CD14-positive monocyte (primary cell): ENCODE measurements at regions not wholly inside any gene's neighbourhood (a gene's known extent, or its start where the extent isn't known, plus 50 kb on each side); places are given as distances from the start of the nearest gene placed in this dataset.
"Not testable (repeated sequence)": the region's sequence is repeated elsewhere in the genome, so short reads cannot be mapped to it uniquely, and the experiment has no call there.

Experiments
- DNase-seq, 3 donors: peaks; one replicate each; pipeline ENCODE4 v3.0.0-alpha.2; 2011 to 2022
- H2AFZ ChIP-seq: 2 replicates; pipeline ENCODE4 v1.6.0; 2012; ENCODE audit warnings: mild to moderate bottlenecking, low read depth, low read length, inconsistent platforms; ENCODE audit not compliant: insufficient read depth, poor library complexity, severe bottlenecking
- H3K27ac ChIP-seq, 2 donors: 1 replicate in 1 of 2; 2 replicates in 1 of 2; pipeline ENCODE4 v1.5.1; 2012 to 2013; ENCODE audit warnings: low read length in 2 of 2, control low read depth in 1 of 2, inconsistent platforms in 1 of 2, low read depth in 1 of 2, mild to moderate bottlenecking in 1 of 2
- H3K27me3 ChIP-seq, 2 donors: one replicate each; pipeline versions ENCODE4 v1.6.0 to v1.6.1; 2011 to 2013; ENCODE audit warnings: low read length in 2 of 2; ENCODE audit not compliant: control insufficient read depth in 2 of 2, insufficient read depth in 2 of 2
- H3K36me3 ChIP-seq, 2 donors: replicated peaks in 1 of 2; 1 replicate in 1 of 2; 2 replicates in 1 of 2; pipeline versions ENCODE4 v1.5.1 to v1.6.1; 2012 to 2013; ENCODE audit warnings: low read length in 2 of 2, control low read depth in 1 of 2, inconsistent platforms in 1 of 2, mild to moderate bottlenecking in 1 of 2; ENCODE audit not compliant: insufficient read depth in 2 of 2, control insufficient read depth in 1 of 2
- H3K4me1 ChIP-seq, 2 donors: 1 replicate in 1 of 2; 2 replicates in 1 of 2; pipeline versions ENCODE4 v1.5.1 to v1.6.1; 2012 to 2013; ENCODE audit warnings: low read length in 2 of 2, control low read depth in 1 of 2, inconsistent platforms in 1 of 2, mild to moderate bottlenecking in 1 of 2, moderate library complexity in 1 of 2; ENCODE audit not compliant: insufficient read depth in 2 of 2, control insufficient read depth in 1 of 2
- H3K4me2 ChIP-seq: replicated peaks from 2 replicates; pipeline ENCODE3; 2012; ENCODE audit warnings: low read length, moderate library complexity, mild to moderate bottlenecking; ENCODE audit not compliant: poor library complexity, severe bottlenecking; ENCODE audit errors: extremely low read depth
- H3K4me3 ChIP-seq, 3 experiments: fragments of 200-600 bp in 1 of 3; sonication (generic) in 1 of 3; replicated peaks in 1 of 3; 1 replicate in 2 of 3; 2 replicates in 1 of 3; pipeline ENCODE4 v1.5.1; 2011 to 2013; ENCODE audit warnings: low read length in 3 of 3, mild to moderate bottlenecking in 3 of 3, control low read depth in 2 of 3, low read depth in 2 of 3, inconsistent platforms in 1 of 3, moderate library complexity in 1 of 3
- H3K79me2 ChIP-seq: 2 replicates; pipeline ENCODE4 v1.6.0; 2012; ENCODE audit warnings: mild to moderate bottlenecking, control low read depth, inconsistent platforms, low read length, moderate library complexity; ENCODE audit not compliant: insufficient read depth
- H3K9ac ChIP-seq: 2 replicates; pipeline ENCODE4 v1.6.0; 2017; ENCODE audit warnings: low read length, mild to moderate bottlenecking; ENCODE audit not compliant: insufficient read depth, poor library complexity, severe bottlenecking
- H3K9me3 ChIP-seq, 2 donors: replicated peaks in 1 of 2; 1 replicate in 1 of 2; 2 replicates in 1 of 2; pipeline versions ENCODE4 v1.5.1 to v1.6.1; 2012 to 2013; ENCODE audit warnings: low read length in 2 of 2, control low read depth in 1 of 2; ENCODE audit not compliant: control insufficient read depth in 1 of 2, insufficient read depth in 1 of 2
- H4K20me1 ChIP-seq: 2 replicates; pipeline ENCODE4 v1.6.0; 2012; ENCODE audit warnings: mild to moderate bottlenecking, low read length, control low read depth, moderate library complexity; ENCODE audit not compliant: insufficient read depth
- H3K27ac Mint-ChIP-seq, 7 donors: one replicate each; pipeline ENCODE4 v1.8.0; 2020; ENCODE audit warnings: mild to moderate bottlenecking in 7 of 7, mixed read lengths in 7 of 7, moderate library complexity in 6 of 7, inconsistent platforms in 2 of 7
- H3K27me3 Mint-ChIP-seq, 3 donors: one replicate each; pipeline ENCODE4 v1.8.0; 2021 to 2022; ENCODE audit warnings: low read depth in 3 of 3, mild to moderate bottlenecking in 3 of 3, mixed read lengths in 3 of 3, moderate library complexity in 3 of 3, inconsistent platforms in 1 of 3
- H3K36me3 Mint-ChIP-seq, 2 donors: one replicate each; pipeline ENCODE4 v1.8.0; 2020; ENCODE audit warnings: mixed read lengths in 2 of 2, inconsistent platforms in 1 of 2, mild to moderate bottlenecking in 1 of 2
- H3K4me1 Mint-ChIP-seq: one replicate; pipeline ENCODE4 v1.8.0; 2020; ENCODE audit warnings: mild to moderate bottlenecking, mixed read lengths
- H3K4me3 Mint-ChIP-seq, 2 donors: one replicate each; pipeline ENCODE4 v1.8.0; 2020; ENCODE audit warnings: mild to moderate bottlenecking in 2 of 2, mixed read lengths in 2 of 2, moderate library complexity in 1 of 2
- H3K9me3 Mint-ChIP-seq, 7 donors: one replicate each; pipeline ENCODE4 v1.8.0; 2020 to 2022; ENCODE audit warnings: mixed read lengths in 7 of 7, mild to moderate bottlenecking in 6 of 7, moderate library complexity in 6 of 7, inconsistent platforms in 2 of 7
- CTCF ChIP-seq: fragments of 200-600 bp; IDR thresholded peaks from one replicate; pipeline ENCODE4 v1.8.0; 2022; ENCODE audit warnings: antibody characterized with exemption, mild to moderate bottlenecking
- WGBS: methylation state at CpG from one replicate; pipeline ENCODE4 v1.1.5; 2013; ENCODE audit warnings: missing lambda C conversion rate; ENCODE audit not compliant: insufficient coverage; 5-methylcytosine and 5-hydroxymethylcytosine counted together
- intact Hi-C, 2 donors: fragments of 100-400 bp; cut with micrococcal nuclease; formaldehyde crosslinking; loops; one replicate each; pipeline versions ENCODE4 v1.15.0 to v1.15.1; 2023

DNA sequence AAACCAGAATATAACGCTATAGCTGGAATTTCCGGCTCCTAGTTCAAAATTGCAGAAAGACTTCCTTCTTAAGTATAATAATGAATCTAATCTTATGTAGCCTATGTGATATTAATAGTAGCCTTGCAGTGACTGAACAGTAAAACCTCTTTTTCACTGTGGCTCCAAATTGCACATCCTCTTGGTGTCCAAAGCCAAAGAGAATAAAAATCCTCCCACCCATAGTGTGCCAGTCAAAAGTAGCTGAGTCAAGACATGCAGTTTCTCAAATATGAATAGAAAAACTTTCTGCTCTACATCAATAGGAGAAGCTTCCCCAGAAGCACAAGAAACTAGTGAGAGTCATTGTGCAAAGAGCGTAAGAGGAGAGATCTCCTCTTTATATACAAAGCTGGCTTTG, 76.0 kb upstream of the PICALM start:
- peaks cover 0 to 1% (median 0%) of the 10 kb centered on the region in 7 donors for H3K9me3 Mint-ChIP-seq
- DNase-seq: peak in 2 of 3 donors; percentile 24 to 33
- no peak overlapping the region for H3K4me3 Mint-ChIP-seq
- H3K27me3 ChIP-seq: no peaks in the 10 kb centered on the region
- no peak for TF ChIP-seq CTCF
- no peaks in the 10 kb centered on the region for H3K9me3 ChIP-seq
- H3K36me3 ChIP-seq: no peaks in the 10 kb centered on the region
- H3K9ac ChIP-seq: no peak overlapping the region
- peaks cover 8% of the 10 kb centered on the region for H3K79me2 ChIP-seq
- WGBS: no CpG with 5 or more reads among the region's 3 CpGs
- peaks cover 66% of the 10 kb centered on the region in 2 donors for H3K4me1 ChIP-seq
- peaks cover 65% of the 10 kb centered on the region for H3K4me1 Mint-ChIP-seq
- H2AFZ ChIP-seq: peak overlapping the region; percentile 36
- no peaks in the 10 kb centered on the region for H4K20me1 ChIP-seq
- peak overlapping the region in 1 of 2 donors; percentile 93 for H3K27ac ChIP-seq
- peaks cover 2 to 6% of the 10 kb centered on the region in 2 donors for H3K36me3 Mint-ChIP-seq
- intact Hi-C loops: loop anchor here (5.0 kb wide), 4 partner anchors 32 to 103 kb away; partner anchors contain the start of gene PICALM (in 1 of the 2)
- peak overlapping the region; percentile 92 to 99 (median 97) for H3K27ac Mint-ChIP-seq
- H3K4me3 ChIP-seq: peak overlapping the region in 1 of 3 experiments; percentile 21
- H3K27me3 Mint-ChIP-seq: no peaks in the 10 kb centered on the region
- H3K4me2 ChIP-seq: peak overlapping the region; percentile 32

- H3K9me3 Mint-ChIP-seq, H3K9me3 ChIP-seq, H3K27me3 ChIP-seq, DNase-seq, H3K27me3 Mint-ChIP-seq, H4K20me1 ChIP-seq, H3K36me3 Mint-ChIP-seq, H3K36me3 ChIP-seq, H2AFZ ChIP-seq, H3K9ac ChIP-seq, H3K4me3 Mint-ChIP-seq: not testable (repeated sequence)
- Mint-ChIP-seq H3K4me1 (peaks cover 73% of the 10 kb centered on the region), H3K27ac (peak overlapping the region; percentile 92 to 99 (median 97))
- Histone ChIP-seq H3K27ac (peak overlapping the region; percentile 83 to 93), H3K4me2 (peak overlapping the region; percentile 1), H3K79me2 (peaks cover 12% of the 10 kb centered on the region), H3K4me1 (peaks cover 73 to 74% of the 10 kb centered on the region in 2 donors), H3K4me3 (peak overlapping the region in 1 of 3 experiments; percentile 21)
- no CpG with 5 or more reads among the region's 9 CpGs for WGBS
- intact Hi-C loops: loop anchor here (5.0 kb wide), 4 partner anchors 33 to 102 kb away; partner anchors contain the start of gene PICALM (in 1 of the 2)
Measured at GRCh38 chr11:86144087-86144486, 75.2 kb upstream of the PICALM start.
